ENCODE measurements at regions not wholly inside any gene's neighbourhood (a gene's known extent, or its start where the extent isn't known, plus 50 kb on each side); places are given as distances from the start of the nearest gene placed in this dataset.

- no peaks in the 10 kb centered on the region for H4K20me1 ChIP-seq (ENCODE audit: control insufficient read depth, insufficient read depth, low read depth, low read length)
- no peaks in the 10 kb centered on the region for H3F3A ChIP-seq (ENCODE audit: control insufficient read depth, insufficient read depth)
- TF ChIP-seq CTCF (IDR thresholded peaks at IDR 0.05; ENCODE audit: low read depth, low read length, poor library complexity, severe bottlenecking) = no peak
- TF ChIP-seq EZH2phosphoT487 (IDR thresholded peaks at IDR 0.05; ENCODE audit: borderline replicate concordance, low read length) = no peak
- no peak overlapping the region for H3K27ac ChIP-seq (ENCODE audit: low read depth, low read length)
- H3K4me3 ChIP-seq (ENCODE audit: low read length) = no peak overlapping the region
- H3K9me2 ChIP-seq (replicated peaks; ENCODE audit: control insufficient read depth, low read length) = no peaks in the 10 kb centered on the region
- H3K9me3 ChIP-seq (ENCODE audit: control insufficient read depth, insufficient read depth, low read length) = no peaks in the 10 kb centered on the region
- no peaks in the 10 kb centered on the region for H3K36me3 ChIP-seq (ENCODE audit: control insufficient read depth, low read length)
- H3K79me2 ChIP-seq (ENCODE audit: control insufficient read depth, low read length) = no peaks in the 10 kb centered on the region
- no peaks in the 10 kb centered on the region; the same call in 1 of the 2 replicates for H3K27me3 ChIP-seq (ENCODE audit: control insufficient read depth, low read length)
- no peaks in the 10 kb centered on the region for H3K4me1 ChIP-seq (ENCODE audit: control insufficient read depth, low read length)
- no peak overlapping the region for H3K4me2 ChIP-seq (ENCODE audit: low read length)
Observed at GRCh38 chr3:17980863-17981262, 238.4 kb upstream of the TBC1D5 start.

GRCh38 chr3:17979911-17980310 lies 237.5 kb upstream of the TBC1D5 start:
- Histone ChIP-seq H3K79me2 (ENCODE audit: control insufficient read depth, low read length) (no peaks in the 10 kb centered on the region), H3K9me3 (ENCODE audit: control insufficient read depth, insufficient read depth, low read length) (no peaks in the 10 kb centered on the region), H3K4me2 (ENCODE audit: low read length) (no peak overlapping the region), H3K27me3 (ENCODE audit: control insufficient read depth, low read length) (no peaks in the 10 kb centered on the region; the same call in 1 of the 2 replicates), H3K27ac (ENCODE audit: low read depth, low read length) (no peak overlapping the region), H4K20me1 (ENCODE audit: control insufficient read depth, insufficient read depth, low read depth, low read length) (no peaks in the 10 kb centered on the region), H3K4me3 (ENCODE audit: low read length) (no peak overlapping the region), H3K9me2 (replicated peaks; ENCODE audit: control insufficient read depth, low read length) (no peaks in the 10 kb centered on the region), H3F3A (ENCODE audit: control insufficient read depth, insufficient read depth) (no peaks in the 10 kb centered on the region), H3K4me1 (ENCODE audit: control insufficient read depth, low read length) (no peaks in the 10 kb centered on the region), H3K36me3 (ENCODE audit: control insufficient read depth, low read length) (no peaks in the 10 kb centered on the region)
- TF ChIP-seq EZH2phosphoT487 (IDR thresholded peaks at IDR 0.05; ENCODE audit: borderline replicate concordance, low read length) (no peak), CTCF (IDR thresholded peaks at IDR 0.05; ENCODE audit: low read depth, low read length, poor library complexity, severe bottlenecking) (no peak)

GRCh38 chr3:17979252-17979651 lies 236.8 kb upstream of the TBC1D5 start:
- Histone ChIP-seq H3K27me3 (ENCODE audit: control insufficient read depth, low read length) (no peaks in the 10 kb centered on the region; the same call in 1 of the 2 replicates), H3K27ac (ENCODE audit: low read depth, low read length) (no peak overlapping the region), H3K4me3 (ENCODE audit: low read length) (no peak overlapping the region), H3K4me1 (ENCODE audit: control insufficient read depth, low read length) (no peaks in the 10 kb centered on the region), H3K4me2 (ENCODE audit: low read length) (no peak overlapping the region), H3K79me2 (ENCODE audit: control insufficient read depth, low read length) (no peaks in the 10 kb centered on the region), H3K9me2 (replicated peaks; ENCODE audit: control insufficient read depth, low read length) (no peaks in the 10 kb centered on the region), H3K36me3 (ENCODE audit: control insufficient read depth, low read length) (no peaks in the 10 kb centered on the region), H4K20me1 (ENCODE audit: control insufficient read depth, insufficient read depth, low read depth, low read length) (no peaks in the 10 kb centered on the region), H3K9me3 (ENCODE audit: control insufficient read depth, insufficient read depth, low read length) (no peaks in the 10 kb centered on the region), H3F3A (ENCODE audit: control insufficient read depth, insufficient read depth) (no peaks in the 10 kb centered on the region)
- TF ChIP-seq EZH2phosphoT487 (IDR thresholded peaks at IDR 0.05; ENCODE audit: borderline replicate concordance, low read length) (no peak), CTCF (IDR thresholded peaks at IDR 0.05; ENCODE audit: low read depth, low read length, poor library complexity, severe bottlenecking) (no peak)
